ENCODE measurements at regions not wholly inside any gene's neighbourhood (a gene's known extent, or its start where the extent isn't known, plus 50 kb on each side); places are given as distances from the start of the nearest gene placed in this dataset.

DNA sequence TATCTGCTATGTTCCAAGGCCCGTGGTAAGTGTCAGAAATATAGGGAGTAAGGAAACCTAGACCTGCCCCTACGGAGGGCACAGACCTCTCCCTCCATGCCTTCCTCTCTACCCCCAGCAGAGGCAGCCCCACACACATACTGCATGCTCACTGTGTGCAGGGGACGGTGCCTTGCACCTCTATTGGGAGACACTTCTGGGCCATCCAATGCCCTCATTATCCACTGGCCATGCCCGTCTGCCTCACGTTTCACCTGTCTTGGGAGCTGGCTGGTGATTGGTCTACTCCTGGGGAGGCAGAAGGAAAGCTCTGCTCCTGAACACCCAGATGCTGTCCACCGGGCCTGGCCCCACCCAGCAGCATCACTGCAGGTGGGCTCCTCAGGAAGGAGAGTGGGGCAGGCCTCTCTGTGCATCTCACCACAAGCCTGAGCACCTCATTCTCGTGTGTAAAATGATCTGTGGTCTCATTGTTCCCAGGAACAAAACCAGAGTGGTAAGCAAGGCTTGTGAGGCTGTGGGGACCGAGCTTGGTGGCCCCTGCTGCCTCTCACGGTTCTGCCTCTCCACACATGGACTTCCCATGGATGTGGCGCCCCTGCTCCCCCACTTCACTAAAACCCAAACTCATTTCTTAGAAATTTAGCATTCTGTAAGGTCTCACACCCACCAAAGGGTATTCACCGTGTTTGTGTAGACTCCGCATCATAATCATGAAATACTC is 312.5 kb upstream of the HS6ST1 start:
- H3K4me2 ChIP-seq (ENCODE audit: insufficient read depth, low read length), result no peak overlapping the region
- TF ChIP-seq, protein P1, sequence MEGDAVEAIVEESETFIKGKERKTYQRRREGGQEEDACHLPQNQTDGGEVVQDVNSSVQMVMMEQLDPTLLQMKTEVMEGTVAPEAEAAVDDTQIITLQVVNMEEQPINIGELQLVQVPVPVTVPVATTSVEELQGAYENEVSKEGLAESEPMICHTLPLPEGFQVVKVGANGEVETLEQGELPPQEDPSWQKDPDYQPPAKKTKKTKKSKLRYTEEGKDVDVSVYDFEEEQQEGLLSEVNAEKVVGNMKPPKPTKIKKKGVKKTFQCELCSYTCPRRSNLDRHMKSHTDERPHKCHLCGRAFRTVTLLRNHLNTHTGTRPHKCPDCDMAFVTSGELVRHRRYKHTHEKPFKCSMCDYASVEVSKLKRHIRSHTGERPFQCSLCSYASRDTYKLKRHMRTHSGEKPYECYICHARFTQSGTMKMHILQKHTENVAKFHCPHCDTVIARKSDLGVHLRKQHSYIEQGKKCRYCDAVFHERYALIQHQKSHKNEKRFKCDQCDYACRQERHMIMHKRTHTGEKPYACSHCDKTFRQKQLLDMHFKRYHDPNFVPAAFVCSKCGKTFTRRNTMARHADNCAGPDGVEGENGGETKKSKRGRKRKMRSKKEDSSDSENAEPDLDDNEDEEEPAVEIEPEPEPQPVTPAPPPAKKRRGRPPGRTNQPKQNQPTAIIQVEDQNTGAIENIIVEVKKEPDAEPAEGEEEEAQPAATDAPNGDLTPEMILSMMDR (IDR thresholded peaks at IDR 0.05; ENCODE audit: extremely low read depth, low read depth, low read length), result no peak
- H3K27me3 ChIP-seq (ENCODE audit: insufficient read depth, low read length), result peaks cover 4% of the 10 kb centered on the region
- no peak overlapping the region for H3K4me3 ChIP-seq (ENCODE audit: insufficient read depth, low read length)
- H3K79me2 ChIP-seq (ENCODE audit: insufficient read depth, low read length), result no peaks in the 10 kb centered on the region
- H4K20me1 ChIP-seq (ENCODE audit: insufficient read depth, low read length), result no peaks in the 10 kb centered on the region
- H3K36me3 ChIP-seq (ENCODE audit: insufficient read depth, low read length), result no peaks in the 10 kb centered on the region
- H2AFZ ChIP-seq (ENCODE audit: low read length), result no peak overlapping the region
- peaks cover 13% of the 10 kb centered on the region for H3K4me1 ChIP-seq (ENCODE audit: insufficient read depth, low read length)
- no peak for DNase-seq (ENCODE audit: insufficient read length, low spot score, missing footprints)
- no peak overlapping the region for H3K27ac ChIP-seq (ENCODE audit: low read depth, low read length)
- no peaks in the 10 kb centered on the region for H3K9me3 ChIP-seq (ENCODE audit: low read depth, low read length)

DNA sequence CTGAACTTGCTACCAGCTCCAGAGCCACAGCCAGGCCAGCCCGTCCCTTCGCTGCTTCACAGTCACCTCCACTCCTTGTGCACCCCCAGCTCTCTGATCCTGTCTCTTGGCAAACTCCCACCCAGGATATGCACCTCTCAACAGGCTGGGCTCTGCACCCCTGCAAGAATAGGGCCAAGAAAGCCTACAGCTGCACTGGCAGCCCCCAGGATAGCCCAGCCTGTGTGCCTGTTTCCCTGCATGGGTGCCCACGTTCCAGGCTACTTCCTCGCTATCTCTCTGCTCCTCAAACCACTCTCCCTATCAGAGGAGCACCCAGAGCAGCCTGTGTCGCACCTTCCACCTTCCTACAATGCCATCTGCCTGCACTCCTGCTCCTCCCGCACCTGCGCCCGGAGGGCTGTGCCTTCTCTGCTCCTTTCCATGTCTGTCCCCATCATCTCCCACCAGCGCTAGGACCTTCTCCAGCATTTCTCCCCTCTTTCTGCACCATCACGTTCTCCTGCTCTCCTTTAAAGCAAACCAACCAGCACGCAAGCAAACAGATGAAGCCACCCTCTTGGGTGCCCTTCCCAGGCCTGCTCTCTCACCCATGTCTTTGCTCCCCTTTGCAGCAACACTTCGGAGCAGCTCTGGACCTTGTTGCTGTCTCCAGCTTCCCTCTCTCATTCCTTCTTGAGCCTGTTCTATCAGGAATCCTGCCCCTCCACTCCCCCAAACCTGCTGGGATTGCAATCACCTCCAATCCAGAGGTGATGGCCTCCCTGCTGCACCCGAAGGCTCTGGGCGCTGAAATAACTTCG is 313.2 kb upstream of the HS6ST1 start:
- no peak overlapping the region for H3K27ac ChIP-seq (ENCODE audit: low read depth, low read length)
- TF ChIP-seq, protein P1 (IDR thresholded peaks at IDR 0.05; ENCODE audit: extremely low read depth, low read depth, low read length), result no peak
- no peaks in the 10 kb centered on the region for H3K36me3 ChIP-seq (ENCODE audit: insufficient read depth, low read length)
- H3K4me1 ChIP-seq (ENCODE audit: insufficient read depth, low read length), result peaks cover 16% of the 10 kb centered on the region
- no peaks in the 10 kb centered on the region for H4K20me1 ChIP-seq (ENCODE audit: insufficient read depth, low read length)
- H3K4me2 ChIP-seq (ENCODE audit: insufficient read depth, low read length), result no peak overlapping the region
- H3K4me3 ChIP-seq (ENCODE audit: insufficient read depth, low read length), result no peak overlapping the region
- DNase-seq (ENCODE audit: insufficient read length, low spot score, missing footprints), result peak; percentile 3
- H3K79me2 ChIP-seq (ENCODE audit: insufficient read depth, low read length), result no peaks in the 10 kb centered on the region
- no peak overlapping the region for H2AFZ ChIP-seq (ENCODE audit: low read length)
- peaks cover 4% of the 10 kb centered on the region for H3K27me3 ChIP-seq (ENCODE audit: insufficient read depth, low read length)
- H3K9me3 ChIP-seq (ENCODE audit: low read depth, low read length), result no peaks in the 10 kb centered on the region

DNA sequence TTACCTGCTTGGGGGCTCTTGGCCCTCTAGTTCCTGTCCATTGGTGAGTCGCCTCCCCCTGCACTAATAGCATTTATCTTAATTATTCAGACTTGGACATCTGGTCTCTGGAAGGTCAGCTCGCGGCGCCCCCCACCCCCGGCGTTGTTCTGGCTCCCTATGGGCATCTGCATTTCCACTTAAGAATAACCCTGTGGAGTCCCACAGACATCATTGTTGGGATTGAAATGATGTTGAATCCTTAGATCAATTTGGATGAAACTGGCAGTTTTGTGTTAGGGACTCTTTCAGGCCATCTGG is 313.8 kb upstream of the HS6ST1 start:
- Histone ChIP-seq H3K79me2 (ENCODE audit: insufficient read depth, low read length) (no peaks in the 10 kb centered on the region), H4K20me1 (ENCODE audit: insufficient read depth, low read length) (no peaks in the 10 kb centered on the region), H3K4me3 (ENCODE audit: insufficient read depth, low read length) (no peak overlapping the region), H3K4me2 (ENCODE audit: insufficient read depth, low read length) (no peak overlapping the region), H3K4me1 (ENCODE audit: insufficient read depth, low read length) (peaks cover 16% of the 10 kb centered on the region), H3K9me3 (ENCODE audit: low read depth, low read length) (no peaks in the 10 kb centered on the region), H3K36me3 (ENCODE audit: insufficient read depth, low read length) (no peaks in the 10 kb centered on the region), H3K27me3 (ENCODE audit: insufficient read depth, low read length) (peaks cover 4% of the 10 kb centered on the region), H2AFZ (ENCODE audit: low read length) (no peak overlapping the region), H3K27ac (ENCODE audit: low read depth, low read length) (no peak overlapping the region)
- TF ChIP-seq, protein P1 (IDR thresholded peaks at IDR 0.05; ENCODE audit: extremely low read depth, low read depth, low read length), result no peak
- DNase-seq (ENCODE audit: insufficient read length, low spot score, missing footprints), result no peak

DNA sequence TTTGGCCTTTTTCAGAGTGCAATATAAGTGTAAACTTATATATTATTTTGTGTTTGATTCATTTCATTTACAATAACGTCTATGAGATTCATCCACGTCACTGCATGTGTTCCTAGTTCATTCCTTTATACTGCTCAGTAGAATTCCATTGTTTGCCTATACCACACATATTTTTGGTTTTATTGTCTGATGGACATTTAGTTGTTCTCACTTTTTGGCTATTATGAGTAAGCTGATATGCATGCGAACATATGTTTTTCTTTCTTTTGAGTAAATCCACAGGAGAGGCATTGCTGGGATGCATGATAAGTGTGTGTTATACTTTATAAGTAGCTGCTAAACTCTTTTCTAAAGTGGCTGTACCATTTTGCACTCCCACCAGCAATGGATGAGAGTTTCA is 314.8 kb upstream of the HS6ST1 start:
- Histone ChIP-seq H4K20me1 (ENCODE audit: insufficient read depth, low read length) (no peaks in the 10 kb centered on the region), H3K36me3 (ENCODE audit: insufficient read depth, low read length) (no peaks in the 10 kb centered on the region), H3K4me3 (ENCODE audit: insufficient read depth, low read length) (no peak overlapping the region), H2AFZ (ENCODE audit: low read length) (no peak overlapping the region), H3K9me3 (ENCODE audit: low read depth, low read length) (no peaks in the 10 kb centered on the region), H3K4me2 (ENCODE audit: insufficient read depth, low read length) (peak overlapping the region; percentile 24), H3K79me2 (ENCODE audit: insufficient read depth, low read length) (no peaks in the 10 kb centered on the region), H3K27me3 (ENCODE audit: insufficient read depth, low read length) (peaks cover 4% of the 10 kb centered on the region), H3K27ac (ENCODE audit: low read depth, low read length) (no peak overlapping the region), H3K4me1 (ENCODE audit: insufficient read depth, low read length) (peaks cover 16% of the 10 kb centered on the region)
- peak; percentile 81 for DNase-seq (ENCODE audit: insufficient read length, low spot score, missing footprints)
- TF ChIP-seq, protein P1 (IDR thresholded peaks at IDR 0.05; ENCODE audit: extremely low read depth, low read depth, low read length), result no peak
